ENCODE measurements at regions not wholly inside any gene's neighbourhood (a gene's known extent, or its start where the extent isn't known, plus 50 kb on each side); places are given as distances from the start of the nearest gene placed in this dataset.

DNA sequence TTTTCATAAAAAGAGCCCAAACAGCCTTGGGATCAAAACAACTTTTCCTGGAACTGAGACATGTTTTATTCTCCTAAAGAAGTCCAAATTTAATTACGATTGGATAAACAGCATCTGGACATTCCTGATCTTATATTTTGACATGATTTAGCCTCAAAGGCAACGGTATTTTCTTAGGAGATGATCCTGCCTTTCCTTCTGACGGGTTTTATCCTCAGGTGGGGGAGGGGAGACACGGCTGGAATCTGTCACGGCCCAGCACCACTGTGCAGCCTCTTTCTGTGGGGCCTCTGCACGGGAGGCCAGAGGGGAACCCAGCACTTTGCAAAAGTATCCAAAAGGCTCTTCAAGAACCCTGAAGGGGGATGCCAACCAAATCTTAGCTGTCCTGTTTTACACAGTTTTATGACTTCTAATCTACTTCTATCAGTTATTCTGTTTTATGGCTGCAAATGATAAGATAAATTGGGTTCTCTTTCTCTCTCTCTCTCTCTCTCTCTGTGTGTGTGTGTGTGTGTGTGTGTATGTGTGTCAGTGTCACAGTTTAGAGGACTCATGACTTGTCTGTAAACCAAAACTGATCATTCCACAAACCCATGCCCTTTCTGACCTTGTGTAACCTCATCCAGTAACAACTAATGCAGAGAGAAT lies 321.1 kb upstream of the NPVF start:
- intact Hi-C loops (cut with micrococcal nuclease), result no loop called here

DNA sequence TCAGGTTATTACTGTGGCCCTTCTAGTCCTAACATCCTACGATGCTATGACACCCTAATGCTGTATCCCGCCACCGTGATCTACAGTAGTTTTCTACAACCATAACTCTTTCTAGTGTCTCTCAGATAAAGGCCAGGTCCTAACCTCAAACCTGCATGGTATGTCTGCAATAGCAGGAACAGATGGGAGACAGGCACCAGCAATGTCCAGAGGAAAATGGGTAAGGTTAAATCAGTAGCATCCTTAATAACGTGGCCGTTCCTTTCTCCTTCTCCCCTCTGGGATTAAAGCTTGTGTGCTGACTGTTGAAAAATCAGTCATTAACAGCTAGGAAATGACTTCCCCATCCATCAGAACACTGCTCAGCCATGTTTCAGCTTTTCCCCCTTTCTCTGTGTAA lies 321.9 kb upstream of the NPVF start:
- intact Hi-C loops (cut with micrococcal nuclease), result no loop called here

DNA sequence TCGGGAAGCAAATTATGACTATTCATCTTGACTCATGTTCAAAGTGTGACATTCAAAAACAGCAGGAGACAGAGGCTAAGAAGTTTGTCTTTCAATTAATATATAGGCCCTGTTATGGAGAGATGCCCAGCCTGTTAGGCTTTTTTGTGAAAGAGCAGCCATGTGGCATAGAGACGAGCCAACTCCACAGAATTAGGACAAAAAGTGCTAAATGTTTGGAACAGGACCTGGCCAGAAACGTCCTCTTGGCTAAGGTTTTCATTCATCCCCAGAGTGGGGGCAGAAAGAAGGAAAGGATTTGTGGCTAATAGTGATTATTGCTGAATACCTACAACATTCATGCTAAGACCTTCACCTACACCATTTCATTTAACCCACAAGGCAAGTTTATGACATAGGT lies 324.7 kb upstream of the NPVF start:
- intact Hi-C loops (cut with micrococcal nuclease), result no loop called here

DNA sequence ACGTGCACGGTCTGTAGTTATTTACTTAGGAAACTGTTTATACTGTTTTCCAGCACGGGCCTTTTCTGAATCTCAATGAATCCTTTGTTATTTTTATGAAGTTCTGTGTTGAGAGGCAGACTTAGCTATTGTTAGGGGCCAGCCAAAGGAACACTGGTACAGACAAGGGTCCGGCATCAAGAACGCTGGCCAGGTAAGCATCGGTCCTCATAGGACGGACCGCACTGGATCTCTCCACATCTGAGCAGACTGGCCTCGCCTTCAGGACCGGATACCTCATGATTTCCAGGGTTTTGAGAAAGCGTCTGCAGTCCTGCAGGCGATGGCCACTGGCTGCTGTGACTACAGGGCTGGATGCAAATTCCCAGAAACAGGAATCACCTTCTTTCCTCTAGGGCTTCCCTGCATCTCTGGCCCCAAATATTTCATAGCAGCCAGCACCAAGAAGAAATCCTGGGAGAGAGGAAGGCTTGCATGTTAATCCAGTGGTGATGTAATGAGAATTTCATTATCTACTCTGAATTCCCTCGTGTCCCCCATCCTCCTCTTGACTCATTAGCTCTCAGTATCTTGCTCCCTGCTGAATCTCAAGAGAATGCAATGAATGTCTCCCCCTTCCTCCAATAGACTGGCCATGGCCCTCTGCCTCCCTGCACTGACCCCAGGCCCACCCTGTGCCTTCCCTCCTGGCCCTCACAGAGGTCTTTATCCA lies 325.4 kb upstream of the NPVF start:
- intact Hi-C loops (cut with micrococcal nuclease), result no loop called here

DNA sequence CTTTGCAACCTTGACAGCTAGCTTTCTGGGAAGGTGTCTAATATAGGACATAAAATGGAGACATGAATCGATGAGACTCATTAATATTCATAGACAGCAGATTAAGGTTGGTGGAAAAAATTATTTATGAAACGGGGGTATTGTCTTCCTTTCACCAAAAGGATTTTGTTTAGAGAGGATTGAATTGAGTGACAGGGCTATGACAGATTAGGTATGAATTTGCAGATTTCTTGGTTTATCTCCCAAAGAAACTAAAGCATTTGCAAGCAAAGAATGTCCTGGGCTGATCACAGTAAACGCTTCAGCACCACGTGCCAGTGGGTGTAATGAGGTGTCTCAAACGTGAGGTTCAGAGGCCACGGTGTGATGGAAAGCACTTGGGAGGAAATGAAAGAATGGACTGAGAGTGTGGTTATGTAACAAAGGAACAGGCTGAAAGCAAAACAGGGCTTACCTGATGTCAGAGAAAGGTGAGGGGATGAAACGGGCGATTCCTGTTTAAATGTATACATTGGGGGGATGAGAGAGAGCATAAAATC lies 329.2 kb upstream of the NPVF start:
- intact Hi-C loops (cut with micrococcal nuclease), result no loop called here

DNA sequence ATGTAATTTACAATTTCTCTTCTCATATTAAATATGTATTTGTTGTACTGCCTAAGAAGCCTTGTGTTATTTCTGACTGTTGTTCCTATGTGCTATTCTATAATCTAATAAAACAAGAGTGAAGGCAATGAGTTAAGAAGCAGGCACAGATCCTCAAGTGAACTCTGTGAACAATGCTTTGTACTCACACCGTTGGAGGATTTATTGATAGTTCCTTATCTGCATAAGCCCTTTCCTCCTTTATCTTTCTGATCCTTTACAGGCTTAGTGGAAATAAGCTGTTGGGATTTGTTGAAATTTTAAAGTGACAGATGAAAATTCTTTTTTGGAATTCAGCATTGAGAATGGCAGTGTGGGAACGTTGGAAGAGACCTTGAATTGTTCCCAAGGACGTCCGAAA lies 329.6 kb upstream of the NPVF start:
- intact Hi-C loops (cut with micrococcal nuclease), result no loop called here

DNA sequence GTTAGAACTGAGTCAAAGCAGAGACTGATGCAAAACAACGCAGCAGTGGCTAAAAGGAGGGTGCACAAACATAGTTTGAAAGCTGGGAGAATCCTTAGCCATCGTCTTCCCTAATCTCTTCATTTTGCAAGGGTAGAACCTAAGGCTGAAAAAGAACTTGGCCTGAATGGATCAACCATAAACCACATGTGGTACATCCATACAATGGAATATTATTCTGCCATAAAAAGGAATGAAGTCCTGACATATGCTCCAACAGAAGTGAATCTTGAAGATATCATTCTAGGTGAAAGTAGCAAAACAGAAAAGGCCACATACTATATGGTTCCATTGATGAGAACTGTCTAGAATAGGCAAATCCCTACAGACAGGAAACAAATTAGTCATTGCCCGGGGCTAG lies 330.3 kb upstream of the NPVF start:
- intact Hi-C loops (cut with micrococcal nuclease), result no loop called here

DNA sequence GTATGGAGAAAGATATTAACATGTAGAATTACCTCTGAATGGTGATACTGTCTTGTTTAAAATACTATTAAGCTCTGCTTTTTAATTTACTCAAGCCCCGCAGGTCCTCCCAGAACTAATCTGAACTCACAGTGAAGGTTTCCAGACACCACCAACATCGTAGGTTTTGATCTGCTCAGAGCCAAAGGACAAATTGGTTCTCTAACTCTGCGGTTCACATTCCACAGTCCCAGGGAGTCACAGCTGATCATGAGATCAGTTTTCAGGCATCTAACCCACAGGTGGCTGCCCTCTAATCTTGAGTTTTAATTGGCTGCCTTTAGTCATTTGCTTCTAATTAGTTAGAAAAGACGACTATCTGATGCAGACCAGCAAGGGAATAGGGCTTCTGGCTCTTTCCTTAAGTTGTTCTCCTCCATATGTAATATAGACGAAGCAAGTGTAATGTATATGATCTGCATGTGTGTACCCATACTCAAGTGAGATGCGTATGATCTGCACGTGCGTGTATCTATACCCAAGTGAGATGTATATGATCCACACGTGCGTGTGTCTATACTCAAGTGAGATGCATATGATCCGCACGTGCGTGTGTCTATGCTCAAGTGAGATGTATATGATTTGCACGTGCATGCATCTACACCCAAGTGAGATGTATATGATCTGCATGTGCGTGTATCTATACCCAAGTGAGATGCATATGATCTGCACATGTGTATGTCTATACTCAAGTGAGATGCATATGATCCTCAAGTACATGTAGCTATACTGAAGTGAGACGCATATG lies 331.5 kb upstream of the NPVF start:
- intact Hi-C loops (cut with micrococcal nuclease), result no loop called here

DNA sequence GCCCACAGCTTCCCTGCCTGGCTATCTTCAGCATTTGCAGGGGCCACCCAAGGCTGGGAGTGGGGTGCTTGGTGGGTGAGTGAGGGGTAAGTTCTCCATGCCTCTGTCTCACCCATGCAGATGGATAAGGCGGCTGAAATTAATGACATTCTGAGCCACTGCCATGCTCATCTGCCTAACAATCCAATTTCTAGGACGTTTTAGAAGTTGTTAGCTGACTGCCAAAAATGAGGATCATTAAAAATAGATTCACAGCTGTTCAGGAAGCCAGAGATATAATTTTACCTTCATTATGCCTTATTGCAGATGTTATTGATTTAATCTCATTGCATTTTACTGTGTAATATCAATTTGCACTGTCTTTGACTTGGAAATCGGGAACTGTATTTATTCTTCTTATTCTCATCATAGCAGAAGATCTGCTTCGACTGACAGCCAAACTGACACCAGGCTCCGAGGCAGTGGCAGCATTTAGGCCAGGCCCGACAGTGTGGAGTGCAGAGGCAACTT lies 334.4 kb upstream of the NPVF start:
- intact Hi-C loops (cut with micrococcal nuclease), result no loop called here

DNA sequence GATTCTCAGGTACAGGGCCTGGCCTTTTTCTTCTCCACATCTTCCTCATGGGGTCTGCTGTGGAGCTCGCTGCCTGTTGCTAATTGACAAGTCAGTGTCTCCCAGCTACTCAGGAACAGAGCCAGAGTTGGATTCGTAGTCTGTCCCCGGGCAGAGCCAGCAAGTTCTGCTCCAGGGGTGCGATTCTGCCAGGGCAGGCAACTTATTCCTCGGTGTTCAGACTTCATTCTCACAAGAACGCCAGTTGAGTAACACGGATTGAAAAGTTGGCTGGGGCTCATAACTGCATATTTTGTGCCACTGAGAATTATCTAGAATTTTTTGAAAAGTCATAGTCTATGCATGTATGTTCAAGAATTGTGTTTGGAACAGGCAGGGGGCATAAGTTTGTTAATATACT lies 336.7 kb upstream of the NPVF start:
- intact Hi-C loops (cut with micrococcal nuclease), result no loop called here

DNA sequence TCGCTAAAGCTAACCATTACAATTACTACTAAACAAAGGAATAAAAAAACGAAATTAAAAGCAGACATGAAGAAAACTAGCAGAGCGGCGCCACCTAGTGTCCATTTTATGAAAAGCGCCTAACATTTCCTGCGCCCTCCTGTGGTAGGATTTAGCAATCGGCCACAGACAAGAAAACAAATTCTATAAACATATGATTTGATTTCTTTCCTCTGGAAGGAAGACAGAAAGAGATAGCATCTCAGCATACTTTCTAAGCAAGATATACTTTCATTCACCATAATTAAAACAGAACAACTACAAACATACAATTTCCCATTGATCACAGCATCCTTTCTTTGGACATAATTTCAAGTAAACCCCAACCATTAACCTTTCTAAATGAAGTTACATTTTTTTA lies 337.7 kb upstream of the NPVF start:
- intact Hi-C loops (cut with micrococcal nuclease), result loop anchor here (1.0 to 2.0 kb wide), 3 partner anchors 175 to 307 kb away; no protein-coding TSS in a partner anchor

DNA sequence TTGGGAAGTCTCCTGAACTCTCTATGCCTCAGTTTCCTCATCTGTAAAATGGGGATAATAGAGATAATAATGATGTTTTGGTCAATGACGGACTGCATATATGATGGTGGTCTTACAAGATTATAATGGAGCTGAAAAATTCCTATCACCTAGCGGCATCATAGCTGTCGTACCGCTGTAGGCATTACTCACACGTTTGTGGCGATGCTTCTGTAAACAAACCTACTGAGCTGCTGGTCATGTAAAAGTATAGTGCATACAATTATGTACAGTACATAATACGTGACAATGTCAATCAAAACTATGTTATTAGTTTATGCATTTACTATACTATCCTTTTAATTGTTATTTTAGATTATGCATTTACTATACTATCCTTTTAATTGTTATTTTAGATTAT lies 339.1 kb upstream of the NPVF start:
- intact Hi-C loops (cut with micrococcal nuclease), result loop anchor here (2.0 kb wide), 1 partner anchor 283 kb away; no protein-coding TSS in a partner anchor

DNA sequence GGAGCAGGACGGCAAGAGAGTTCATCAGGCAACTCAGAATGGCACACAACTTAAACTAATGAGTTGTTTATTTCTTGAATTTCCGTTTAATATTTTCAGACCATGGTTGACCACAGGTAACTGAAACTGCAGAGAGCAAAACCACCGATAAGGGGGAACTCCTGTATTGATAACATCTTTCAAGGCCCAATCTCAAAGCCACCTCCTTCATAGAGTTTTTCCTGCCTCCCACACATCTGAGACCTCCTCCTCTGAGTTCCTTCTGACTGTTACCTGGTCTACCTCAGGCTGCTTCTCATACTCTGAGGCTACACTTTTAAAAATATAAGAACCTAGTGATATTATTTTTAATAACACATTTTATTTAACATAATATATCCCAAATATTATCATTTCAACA lies 341.5 kb upstream of the NPVF start:
- intact Hi-C loops (cut with micrococcal nuclease), result no loop called here

DNA sequence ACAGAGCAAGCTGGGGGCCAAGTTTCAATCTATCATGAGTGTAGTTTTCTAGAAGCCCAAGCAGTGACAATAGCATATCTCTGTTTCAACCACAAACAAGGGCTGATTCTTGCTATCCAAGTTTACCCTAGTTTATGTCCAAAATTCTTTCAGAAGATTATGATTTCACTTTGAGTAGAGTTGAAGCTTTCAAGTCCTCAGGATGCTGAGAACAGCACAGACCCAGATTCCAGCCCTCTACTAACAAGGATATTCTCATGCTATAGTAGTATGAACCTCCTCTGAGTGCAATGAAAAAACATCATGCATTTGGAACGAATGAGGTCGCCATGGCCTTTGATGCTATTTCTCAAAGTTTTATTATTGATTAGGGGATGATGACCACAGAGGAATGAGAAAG lies 344.1 kb upstream of the NPVF start:
- intact Hi-C loops (cut with micrococcal nuclease), result no loop called here

DNA sequence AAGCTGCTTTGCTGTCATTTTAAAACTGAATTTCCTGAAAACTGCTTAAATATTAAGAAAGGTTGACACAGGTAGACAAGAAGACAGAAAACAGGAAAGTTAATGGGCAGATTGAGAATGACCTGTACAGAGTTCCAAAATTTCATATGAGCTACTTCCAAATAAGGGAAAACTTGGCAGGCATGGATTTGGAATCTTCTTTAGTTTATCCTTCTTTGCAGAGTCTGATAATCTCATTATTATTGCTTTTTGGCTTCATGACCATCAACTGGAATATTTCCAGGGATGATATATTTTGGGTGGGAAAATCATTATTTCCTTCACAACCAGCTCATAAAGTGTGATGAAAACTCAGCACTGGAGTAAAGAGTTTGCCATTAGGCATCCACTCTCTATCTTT lies 346.5 kb upstream of the NPVF start:
- intact Hi-C loops (cut with micrococcal nuclease), result no loop called here

DNA sequence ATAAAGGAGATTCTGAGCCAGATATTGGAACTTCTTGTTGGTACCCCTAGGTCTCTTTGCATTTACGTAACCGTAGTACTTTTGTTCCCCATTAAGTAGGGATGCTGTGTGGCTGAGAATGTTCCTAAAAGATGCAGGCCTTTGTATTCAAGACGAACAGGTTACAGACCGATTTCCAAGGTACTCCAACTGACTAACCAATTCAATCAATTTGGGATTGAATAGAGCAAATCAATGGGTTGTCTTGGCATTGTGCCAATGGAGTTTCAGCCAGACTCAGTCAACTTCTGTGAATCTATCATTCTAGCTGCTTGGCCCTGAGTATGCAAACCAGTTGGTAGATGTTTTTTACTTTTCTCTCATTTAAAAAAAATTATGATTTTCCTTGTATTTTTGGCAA lies 347.3 kb upstream of the NPVF start:
- intact Hi-C loops (cut with micrococcal nuclease), result no loop called here

DNA sequence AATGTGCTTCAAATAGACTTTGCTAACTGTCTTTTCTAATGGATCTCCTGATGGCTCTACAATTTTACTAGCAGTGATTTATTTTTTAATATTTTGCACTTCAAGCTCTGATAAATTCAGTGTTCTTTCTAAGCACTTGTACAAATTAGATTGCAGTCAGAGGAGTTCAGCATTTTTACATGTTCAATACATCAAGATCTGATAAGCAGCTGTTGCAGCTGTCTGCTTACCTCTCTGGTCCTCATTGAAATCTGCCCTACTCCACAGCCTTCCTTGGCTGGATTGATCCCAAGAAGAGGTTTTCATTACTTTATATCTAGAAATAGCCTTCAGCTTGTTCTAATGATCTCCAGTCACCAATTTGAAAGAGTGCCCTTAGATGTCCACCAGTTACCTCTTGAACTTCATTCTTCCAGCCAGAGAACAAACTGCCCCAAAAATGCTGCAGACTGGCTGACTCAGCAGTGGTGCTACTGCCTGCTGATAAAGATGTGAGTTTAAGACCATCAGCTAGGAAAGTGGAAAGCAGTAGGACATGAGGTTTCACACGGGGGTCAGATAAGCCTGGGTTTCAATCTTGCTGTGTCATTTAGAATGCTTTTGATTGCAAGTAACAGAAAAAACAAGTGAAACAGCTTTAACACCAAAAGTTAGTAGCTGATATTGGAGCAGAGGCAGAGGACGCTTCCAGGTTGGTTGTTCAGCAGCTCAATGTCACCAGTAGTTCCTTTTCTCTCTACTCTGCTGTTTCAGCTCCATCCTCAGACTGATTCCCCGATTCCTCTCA lies 350.9 kb upstream of the NPVF start:
- intact Hi-C loops (cut with micrococcal nuclease), result no loop called here

DNA sequence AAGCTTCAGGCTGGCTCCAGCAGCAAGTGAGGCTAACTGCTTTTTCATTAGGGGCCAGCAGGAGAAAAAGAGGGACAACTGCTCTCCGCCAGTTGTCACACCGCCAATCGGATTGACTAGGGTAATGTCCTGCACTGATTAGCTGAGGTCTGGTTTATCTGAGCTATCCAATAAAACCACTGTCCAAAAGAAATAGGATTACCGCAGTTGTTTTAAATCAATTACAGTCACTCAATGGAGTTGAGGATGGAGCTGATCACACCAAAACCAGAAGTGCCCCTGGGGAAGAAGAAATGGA lies 351.4 kb upstream of the NPVF start:
- intact Hi-C loops (cut with micrococcal nuclease), result no loop called here

DNA sequence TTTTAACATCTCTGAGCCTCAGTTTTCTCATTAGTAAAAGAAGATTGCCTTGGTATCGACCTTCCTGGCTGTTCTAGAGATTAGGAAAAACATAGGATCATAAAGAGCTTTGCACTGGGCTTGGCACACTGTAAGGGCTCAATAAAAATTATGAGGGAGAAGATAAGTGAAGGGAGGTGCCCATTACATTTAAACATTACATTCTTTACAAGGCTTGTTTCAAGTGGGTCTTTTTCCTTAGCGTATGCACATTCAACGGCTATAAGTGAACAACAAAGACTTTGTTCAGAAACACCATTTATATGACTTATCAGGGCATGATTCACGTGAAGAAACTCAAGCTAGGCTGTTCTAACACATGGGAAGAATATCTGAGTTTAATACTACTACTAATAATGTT lies 351.9 kb upstream of the NPVF start:
- intact Hi-C loops (cut with micrococcal nuclease), result no loop called here

DNA sequence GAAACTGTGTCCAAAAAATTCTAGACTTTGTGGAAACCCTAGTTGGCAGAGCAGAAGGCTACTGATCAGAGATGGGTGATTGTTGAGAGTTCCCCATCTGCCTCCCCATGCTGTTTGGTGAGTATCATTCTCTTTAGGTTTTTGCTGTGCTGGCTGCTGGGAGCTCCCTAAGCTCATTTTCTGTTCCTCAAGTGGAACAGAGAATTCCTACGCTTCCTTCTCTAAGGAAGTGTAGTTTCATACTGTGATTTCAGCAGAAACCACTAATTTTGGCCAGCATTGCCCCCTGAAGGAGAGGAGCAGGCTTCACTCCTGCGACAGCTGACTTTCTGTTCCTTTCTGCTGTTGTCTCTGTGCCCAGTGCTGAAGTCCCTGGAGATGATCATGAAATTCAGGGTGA lies 355.3 kb upstream of the NPVF start:
- intact Hi-C loops (cut with micrococcal nuclease), result no loop called here
